Chondrocyte (in vitro differentiated cells): ENCODE measurements at regions not wholly inside any gene's neighbourhood (a gene's known extent, or its start where the extent isn't known, plus 50 kb on each side); places are given as distances from the start of the nearest gene placed in this dataset.

Experiments
- DNase-seq: peaks from one replicate; pipeline ENCODE4 v3.0.0; 2021; ENCODE audit warnings: mixed read lengths, low spot score
- H3K27ac Mint-ChIP-seq: one replicate; pipeline ENCODE4 v1.8.0; 2021; ENCODE audit warnings: mild to moderate bottlenecking, moderate library complexity, mixed read lengths; ENCODE audit not compliant: unreplicated experiment
- H3K27me3 Mint-ChIP-seq: 2 replicates; pipeline ENCODE4 v1.8.0; 2021; ENCODE audit warnings: low read depth, mixed read lengths
- H3K36me3 Mint-ChIP-seq: 2 replicates; pipeline ENCODE4 v1.8.0; 2021; ENCODE audit warnings: low read depth, mixed read lengths
- H3K4me1 Mint-ChIP-seq: 2 replicates; pipeline ENCODE4 v1.8.0; 2021; ENCODE audit warnings: low read depth, mild to moderate bottlenecking, mixed read lengths
- H3K4me3 Mint-ChIP-seq: one replicate; pipeline ENCODE4 v1.8.0; 2021; ENCODE audit warnings: mild to moderate bottlenecking, moderate library complexity, mixed read lengths; ENCODE audit not compliant: unreplicated experiment
- H3K9me3 Mint-ChIP-seq: 2 replicates; pipeline ENCODE4 v1.8.0; 2021; ENCODE audit warnings: low read depth, mixed read lengths
- TF ChIP-seq, protein P1 (sequence below): fragments of 200-600 bp; sonication (generic); IDR thresholded peaks from 2 replicates; pipeline ENCODE4 v1.5.0; 2021; ENCODE audit warnings: antibody characterized with exemption, mild to moderate bottlenecking, moderate library complexity

DNA sequence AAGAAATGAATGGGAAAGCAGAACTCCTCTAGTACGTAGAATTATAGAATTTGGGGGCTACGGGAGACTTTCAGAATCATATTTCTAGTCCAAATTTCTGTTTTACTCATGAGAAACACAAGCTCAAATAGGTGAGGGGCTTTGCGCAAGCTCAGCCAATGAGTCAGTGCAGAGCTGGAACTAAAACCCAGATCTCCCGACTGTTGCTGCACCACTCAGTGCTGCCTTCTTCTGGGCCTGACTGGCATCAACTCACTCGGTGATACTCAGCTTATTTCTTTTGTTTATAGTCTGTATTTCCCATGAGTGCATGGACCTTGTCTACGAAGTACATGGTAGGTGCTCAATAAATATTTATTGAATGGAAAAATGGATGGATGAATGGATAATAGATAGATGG lies 280.2 kb downstream of the CDK5RAP2 start:
- H3K4me3 Mint-ChIP-seq: no peak overlapping the region
- H3K27me3 Mint-ChIP-seq: peaks cover 36% of the 10 kb centered on the region
- H3K36me3 Mint-ChIP-seq: no peaks in the 10 kb centered on the region
- DNase-seq: no peak
- H3K4me1 Mint-ChIP-seq: peaks cover 6% of the 10 kb centered on the region
- TF ChIP-seq, protein P1, sequence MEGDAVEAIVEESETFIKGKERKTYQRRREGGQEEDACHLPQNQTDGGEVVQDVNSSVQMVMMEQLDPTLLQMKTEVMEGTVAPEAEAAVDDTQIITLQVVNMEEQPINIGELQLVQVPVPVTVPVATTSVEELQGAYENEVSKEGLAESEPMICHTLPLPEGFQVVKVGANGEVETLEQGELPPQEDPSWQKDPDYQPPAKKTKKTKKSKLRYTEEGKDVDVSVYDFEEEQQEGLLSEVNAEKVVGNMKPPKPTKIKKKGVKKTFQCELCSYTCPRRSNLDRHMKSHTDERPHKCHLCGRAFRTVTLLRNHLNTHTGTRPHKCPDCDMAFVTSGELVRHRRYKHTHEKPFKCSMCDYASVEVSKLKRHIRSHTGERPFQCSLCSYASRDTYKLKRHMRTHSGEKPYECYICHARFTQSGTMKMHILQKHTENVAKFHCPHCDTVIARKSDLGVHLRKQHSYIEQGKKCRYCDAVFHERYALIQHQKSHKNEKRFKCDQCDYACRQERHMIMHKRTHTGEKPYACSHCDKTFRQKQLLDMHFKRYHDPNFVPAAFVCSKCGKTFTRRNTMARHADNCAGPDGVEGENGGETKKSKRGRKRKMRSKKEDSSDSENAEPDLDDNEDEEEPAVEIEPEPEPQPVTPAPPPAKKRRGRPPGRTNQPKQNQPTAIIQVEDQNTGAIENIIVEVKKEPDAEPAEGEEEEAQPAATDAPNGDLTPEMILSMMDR: no peak
- H3K9me3 Mint-ChIP-seq: no peaks in the 10 kb centered on the region
- no peak overlapping the region for H3K27ac Mint-ChIP-seq

DNA sequence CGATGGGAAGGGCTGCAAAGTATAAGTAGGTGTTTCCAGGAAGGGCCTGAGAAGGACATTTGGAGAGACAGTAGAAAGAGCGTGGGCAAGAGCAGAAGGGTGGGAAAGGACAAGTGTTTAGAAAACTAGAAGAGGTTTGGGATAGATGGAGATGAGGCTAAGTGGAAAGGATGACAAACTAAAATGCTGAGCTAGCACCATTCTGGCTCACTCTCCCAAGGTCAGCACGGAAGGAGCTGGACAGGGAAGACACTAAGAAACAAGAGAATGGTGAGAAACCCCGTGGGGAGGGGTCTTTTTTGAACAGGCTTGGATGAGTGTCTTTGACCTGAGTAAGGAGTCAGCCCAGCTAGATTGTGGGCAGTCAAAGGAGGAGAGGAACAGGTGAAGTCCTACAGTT lies 286.0 kb downstream of the CDK5RAP2 start:
- Mint-ChIP-seq H3K36me3 (no peaks in the 10 kb centered on the region), H3K27me3 (peaks cover 19% of the 10 kb centered on the region), H3K27ac (no peak overlapping the region), H3K9me3 (no peaks in the 10 kb centered on the region), H3K4me3 (no peak overlapping the region), H3K4me1 (peaks cover 16% of the 10 kb centered on the region)
- TF ChIP-seq, protein P1: no peak
- DNase-seq: no peak

GRCh38 chr9:120292606-120293005 lies 287.4 kb downstream of the CDK5RAP2 start:
- Mint-ChIP-seq H3K27me3 (peaks cover 11% of the 10 kb centered on the region), H3K4me3 (no peak overlapping the region), H3K4me1 (peaks cover 16% of the 10 kb centered on the region), H3K36me3 (no peaks in the 10 kb centered on the region), H3K27ac (no peak overlapping the region), H3K9me3 (no peaks in the 10 kb centered on the region)
- TF ChIP-seq, protein P1: no peak
- DNase-seq: no peak

GRCh38 chr9:120291050-120291449 lies 288.9 kb downstream of the CDK5RAP2 start:
- DNase-seq: no peak
- Mint-ChIP-seq H3K4me1 (peaks cover 10% of the 10 kb centered on the region), H3K27me3 (peaks cover 5% of the 10 kb centered on the region), H3K27ac (no peak overlapping the region), H3K4me3 (no peak overlapping the region), H3K9me3 (no peaks in the 10 kb centered on the region), H3K36me3 (no peaks in the 10 kb centered on the region)
- TF ChIP-seq, protein P1: no peak

DNA sequence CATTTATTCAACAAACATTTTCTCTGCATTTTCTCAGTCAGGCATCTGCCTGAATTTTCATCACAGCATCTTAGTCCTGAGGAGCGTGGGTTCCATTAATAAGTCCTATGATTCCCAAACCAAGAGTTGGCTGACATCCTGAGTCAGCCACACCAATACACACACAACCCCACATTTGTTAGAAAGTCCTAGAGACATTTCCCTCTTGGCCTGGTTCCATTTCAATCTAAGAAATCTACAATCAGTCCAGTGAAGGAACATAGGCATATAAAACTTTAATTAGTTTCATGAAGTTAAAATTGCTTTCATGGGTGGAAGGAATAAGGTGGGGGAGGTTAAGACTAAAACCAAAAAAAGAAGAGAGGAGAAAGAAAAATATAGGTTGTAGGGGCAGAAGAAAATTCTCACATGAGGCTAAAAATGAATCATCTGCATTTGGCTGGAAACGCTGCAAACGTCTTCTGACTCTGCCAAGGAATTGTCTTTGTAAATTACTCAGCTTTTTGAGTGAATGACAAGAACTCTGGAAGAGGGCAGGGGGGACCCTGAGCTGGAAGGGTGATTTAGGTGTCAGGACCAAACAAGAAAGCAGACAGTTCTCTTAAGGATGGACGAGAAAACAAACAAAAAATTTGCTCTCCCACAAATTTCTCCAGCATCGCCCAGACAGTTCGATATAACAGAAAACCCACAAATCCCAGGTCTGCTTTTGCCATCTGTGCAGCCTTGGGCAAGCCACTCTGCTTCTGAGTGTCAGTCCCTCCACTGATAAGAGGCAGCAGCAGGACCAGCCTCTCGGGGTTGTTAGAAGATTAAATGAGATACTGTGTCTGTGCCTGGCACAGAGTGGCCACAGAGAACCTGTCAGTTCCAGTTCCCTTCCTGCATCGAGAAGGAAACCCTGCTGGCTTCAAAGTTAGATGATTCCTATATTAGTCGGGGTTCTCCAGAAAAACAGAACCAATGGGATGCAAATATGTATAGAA lies 289.7 kb downstream of the CDK5RAP2 start:
- H3K36me3 Mint-ChIP-seq: no peaks in the 10 kb centered on the region
- H3K4me3 Mint-ChIP-seq: no peak overlapping the region
- H3K27ac Mint-ChIP-seq: peak overlapping the region; percentile 33
- peaks cover 8% of the 10 kb centered on the region for H3K27me3 Mint-ChIP-seq
- H3K4me1 Mint-ChIP-seq: peaks cover 10% of the 10 kb centered on the region
- no peak for DNase-seq
- no peaks in the 10 kb centered on the region for H3K9me3 Mint-ChIP-seq
- TF ChIP-seq, protein P1: no peak
